Neural cell (in vitro differentiated cells): ENCODE measurements at regions not wholly inside any gene's neighbourhood (a gene's known extent, or its start where the extent isn't known, plus 50 kb on each side); places are given as distances from the start of the nearest gene placed in this dataset.

Experiments used
- EP300 ChIP-seq: fragments of 450-650 bp; conservative IDR thresholded peaks from 2 replicates; pipeline ENCODE4 v1.6.1; 2014; ENCODE audit warnings: antibody characterized with exemption, mild to moderate bottlenecking, moderate library complexity; ENCODE audit not compliant: poor library complexity, severe bottlenecking
- EZH2 ChIP-seq: fragments of 200-600, 300-800 bp; shearing (Covaris generic), sonication (generic); IDR thresholded peaks from 2 replicates; pipeline ENCODE4 v1.6.1; 2014; ENCODE audit warnings: antibody characterized with exemption, low read length, borderline replicate concordance, mild to moderate bottlenecking; ENCODE audit not compliant: insufficient read depth, poor library complexity, severe bottlenecking
- MXI1 ChIP-seq: fragments of 450-650 bp; conservative IDR thresholded peaks from 2 replicates; pipeline ENCODE4 v1.6.1; 2014; ENCODE audit warnings: antibody characterized with exemption, mild to moderate bottlenecking; ENCODE audit not compliant: poor library complexity, severe bottlenecking
- POLR2AphosphoS5 ChIP-seq: IDR thresholded peaks from 2 replicates; pipeline ENCODE4 v1.6.1; 2012
- RAD21 ChIP-seq: fragments of 450-650 bp; conservative IDR thresholded peaks from 2 replicates; pipeline ENCODE4 v1.6.1; 2014; ENCODE audit warnings: antibody characterized with exemption, mild to moderate bottlenecking, moderate library complexity
- SMC3 ChIP-seq: fragments of 450-650 bp; conservative IDR thresholded peaks from 2 replicates; pipeline ENCODE4 v1.6.1; 2014; ENCODE audit warnings: antibody characterized with exemption, mild to moderate bottlenecking, moderate library complexity; ENCODE audit not compliant: poor library complexity
- TF ChIP-seq, protein P1 (sequence below): fragments of 450-650 bp; IDR thresholded peaks from 2 replicates; pipeline ENCODE4 v1.5.1; 2014; ENCODE audit warnings: antibody characterized with exemption, mild to moderate bottlenecking, moderate library complexity; ENCODE audit not compliant: poor library complexity, severe bottlenecking
- TF ChIP-seq, protein P2 (sequence below): IDR thresholded peaks from 2 replicates; pipeline ENCODE4 v1.6.1; 2012; ENCODE audit warnings: borderline replicate concordance

DNA sequence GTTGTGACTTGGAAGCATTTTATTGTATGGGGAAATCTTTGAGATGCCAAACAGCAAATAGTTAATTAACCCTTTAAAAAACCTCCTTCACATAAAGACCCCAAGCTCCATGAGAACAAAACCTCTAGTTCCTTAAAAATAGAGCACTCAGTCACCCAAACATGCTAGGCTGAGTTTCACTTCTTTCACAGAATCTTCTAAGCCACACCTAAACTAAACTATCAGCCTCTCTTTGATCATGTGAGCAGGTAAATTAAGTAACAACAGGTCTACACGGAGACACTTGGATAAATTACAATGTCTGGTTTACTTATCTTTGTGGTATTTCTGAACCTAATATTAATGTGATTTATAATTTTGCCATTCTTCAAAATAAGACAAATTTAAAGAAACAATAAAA, 205.2 kb upstream of the MARCKS start:
- TF ChIP-seq RAD21 (no peak), SMC3 (no peak), MXI1 (no peak), POLR2AphosphoS5 (no peak), EZH2 (no peak), EP300 (no peak)
- TF ChIP-seq, protein P1, sequence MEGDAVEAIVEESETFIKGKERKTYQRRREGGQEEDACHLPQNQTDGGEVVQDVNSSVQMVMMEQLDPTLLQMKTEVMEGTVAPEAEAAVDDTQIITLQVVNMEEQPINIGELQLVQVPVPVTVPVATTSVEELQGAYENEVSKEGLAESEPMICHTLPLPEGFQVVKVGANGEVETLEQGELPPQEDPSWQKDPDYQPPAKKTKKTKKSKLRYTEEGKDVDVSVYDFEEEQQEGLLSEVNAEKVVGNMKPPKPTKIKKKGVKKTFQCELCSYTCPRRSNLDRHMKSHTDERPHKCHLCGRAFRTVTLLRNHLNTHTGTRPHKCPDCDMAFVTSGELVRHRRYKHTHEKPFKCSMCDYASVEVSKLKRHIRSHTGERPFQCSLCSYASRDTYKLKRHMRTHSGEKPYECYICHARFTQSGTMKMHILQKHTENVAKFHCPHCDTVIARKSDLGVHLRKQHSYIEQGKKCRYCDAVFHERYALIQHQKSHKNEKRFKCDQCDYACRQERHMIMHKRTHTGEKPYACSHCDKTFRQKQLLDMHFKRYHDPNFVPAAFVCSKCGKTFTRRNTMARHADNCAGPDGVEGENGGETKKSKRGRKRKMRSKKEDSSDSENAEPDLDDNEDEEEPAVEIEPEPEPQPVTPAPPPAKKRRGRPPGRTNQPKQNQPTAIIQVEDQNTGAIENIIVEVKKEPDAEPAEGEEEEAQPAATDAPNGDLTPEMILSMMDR = no peak
- TF ChIP-seq, protein P2, sequence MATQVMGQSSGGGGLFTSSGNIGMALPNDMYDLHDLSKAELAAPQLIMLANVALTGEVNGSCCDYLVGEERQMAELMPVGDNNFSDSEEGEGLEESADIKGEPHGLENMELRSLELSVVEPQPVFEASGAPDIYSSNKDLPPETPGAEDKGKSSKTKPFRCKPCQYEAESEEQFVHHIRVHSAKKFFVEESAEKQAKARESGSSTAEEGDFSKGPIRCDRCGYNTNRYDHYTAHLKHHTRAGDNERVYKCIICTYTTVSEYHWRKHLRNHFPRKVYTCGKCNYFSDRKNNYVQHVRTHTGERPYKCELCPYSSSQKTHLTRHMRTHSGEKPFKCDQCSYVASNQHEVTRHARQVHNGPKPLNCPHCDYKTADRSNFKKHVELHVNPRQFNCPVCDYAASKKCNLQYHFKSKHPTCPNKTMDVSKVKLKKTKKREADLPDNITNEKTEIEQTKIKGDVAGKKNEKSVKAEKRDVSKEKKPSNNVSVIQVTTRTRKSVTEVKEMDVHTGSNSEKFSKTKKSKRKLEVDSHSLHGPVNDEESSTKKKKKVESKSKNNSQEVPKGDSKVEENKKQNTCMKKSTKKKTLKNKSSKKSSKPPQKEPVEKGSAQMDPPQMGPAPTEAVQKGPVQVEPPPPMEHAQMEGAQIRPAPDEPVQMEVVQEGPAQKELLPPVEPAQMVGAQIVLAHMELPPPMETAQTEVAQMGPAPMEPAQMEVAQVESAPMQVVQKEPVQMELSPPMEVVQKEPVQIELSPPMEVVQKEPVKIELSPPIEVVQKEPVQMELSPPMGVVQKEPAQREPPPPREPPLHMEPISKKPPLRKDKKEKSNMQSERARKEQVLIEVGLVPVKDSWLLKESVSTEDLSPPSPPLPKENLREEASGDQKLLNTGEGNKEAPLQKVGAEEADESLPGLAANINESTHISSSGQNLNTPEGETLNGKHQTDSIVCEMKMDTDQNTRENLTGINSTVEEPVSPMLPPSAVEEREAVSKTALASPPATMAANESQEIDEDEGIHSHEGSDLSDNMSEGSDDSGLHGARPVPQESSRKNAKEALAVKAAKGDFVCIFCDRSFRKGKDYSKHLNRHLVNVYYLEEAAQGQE = no peak
